Transverse colon (tissue), 4 donors: ENCODE measurements at regions not wholly inside any gene's neighbourhood (a gene's known extent, or its start where the extent isn't known, plus 50 kb on each side); places are given as distances from the start of the nearest gene placed in this dataset.

Source experiments
- DNase-seq: peaks from one replicate; pipeline ENCODE4 v3.0.0-alpha.2; 2019
- H3K27ac ChIP-seq, 4 donors: fragments of 200-600 bp; sonication (generic); 2 replicates each; pipeline ENCODE4 v1.5.1; 2016 to 2018; ENCODE audit warnings: inconsistent platforms in 4 of 4
- H3K27me3 ChIP-seq: fragments of 200-600 bp; sonication (generic); 2 replicates; pipeline ENCODE4 v1.5.1; 2017; ENCODE audit warnings: inconsistent platforms
- H3K36me3 ChIP-seq, 4 donors: fragments of 200-600 bp; sonication (generic); 2 replicates each; pipeline ENCODE4 v1.5.1; 2017 to 2019; ENCODE audit warnings: inconsistent platforms in 4 of 4
- H3K4me1 ChIP-seq, 4 donors: fragments of 200-600 bp; sonication (generic); 2 replicates each; pipeline ENCODE4 v1.5.1; 2017 to 2020; ENCODE audit warnings: inconsistent platforms in 4 of 4
- H3K4me3 ChIP-seq, 4 donors: fragments of 200-600 bp; sonication (generic); 1 replicate in 1 of 4; 2 replicates in 3 of 4; pipeline versions ENCODE4 v1.5.1 to v1.6.1; 2017 to 2019; ENCODE audit warnings: inconsistent platforms in 4 of 4
- H3K9me3 ChIP-seq, 2 donors: fragments of 200-600 bp; sonication (generic); 2 replicates each; pipeline ENCODE4 v1.5.1; 2017 to 2019; ENCODE audit warnings: inconsistent platforms in 2 of 2
- EP300 ChIP-seq: sonication (generic); formaldehyde crosslinking; IDR thresholded peaks from one replicate; pipeline ENCODE4 v1.6.1; 2017; ENCODE audit warnings: antibody characterized with exemption, low read depth
- POLR2A ChIP-seq: fragments of 450-650 bp; IDR thresholded peaks from one replicate; pipeline ENCODE4 v1.6.1; 2016; ENCODE audit warnings: antibody characterized with exemption, mild to moderate bottlenecking, moderate library complexity
- POLR2AphosphoS5 ChIP-seq, 3 donors: sonication (generic); formaldehyde crosslinking; IDR thresholded peaks; one replicate each; pipeline ENCODE4 v1.6.1; 2016; ENCODE audit warnings: antibody characterized with exemption in 3 of 3
- WGBS, 2 donors: methylation state at CpG; one replicate each; pipeline ENCODE4 v1.1.5; 2018; ENCODE audit warnings: low coverage in 1 of 2; 5-methylcytosine and 5-hydroxymethylcytosine counted together
- in situ Hi-C, 4 donors: fragments of 200-750 bp; cut with MboI; loops; one replicate each; pipeline versions ENCODE4 v1.15.0 to v1.15.1; 2017; ENCODE audit warnings: low sequenced_read_pairs in 3 of 4, low pct_ligation_motif_present in 1 of 4, low pct_unique_long_range_greater_than_20kb in 1 of 4
- intact Hi-C: fragments of 100-400 bp; cut with DNase I; formaldehyde crosslinking; loops from one replicate; pipeline ENCODE4 v1.15.1; 2023; ENCODE audit warnings: low total_unique reads
- TF ChIP-seq, protein P1 (sequence below), 5 experiments: fragments of 200-600 bp in 3 of 5; fragments of 450-650 bp in 2 of 5; sonication (generic) in 3 of 5; IDR thresholded peaks; 1 replicate in 2 of 5; 2 replicates in 3 of 5; pipeline ENCODE4 v1.5.1; 2016 to 2017; ENCODE audit warnings: antibody characterized with exemption in 5 of 5, inconsistent platforms in 3 of 5, mild to moderate bottlenecking in 2 of 5, moderate library complexity in 1 of 5

DNA sequence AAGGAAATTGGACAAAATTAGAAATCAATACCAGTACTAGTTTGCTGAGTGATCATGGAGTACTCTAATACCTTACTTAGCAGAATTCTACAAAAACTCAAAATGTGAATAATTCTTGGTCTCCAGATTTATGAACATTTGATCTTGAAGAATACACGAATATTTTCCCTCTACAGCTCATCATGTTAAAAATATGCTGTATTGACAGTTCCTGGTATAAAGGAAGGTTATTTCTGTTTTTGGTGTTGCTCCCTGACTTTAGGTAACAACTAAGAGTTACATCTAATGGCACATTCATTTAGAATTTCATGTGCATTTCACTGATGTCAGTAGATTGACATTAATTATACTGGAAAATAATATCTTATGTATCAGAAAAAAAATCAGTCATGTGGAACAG lies 479.2 kb upstream of the PKDCC start:
- Histone ChIP-seq H3K36me3 (no peaks in the 10 kb centered on the region), H3K4me3 (no peak overlapping the region), H3K27me3 (no peaks in the 10 kb centered on the region), H3K27ac (no peak overlapping the region), H3K9me3 (no peaks in the 10 kb centered on the region), H3K4me1 (no peaks in the 10 kb centered on the region)
- TF ChIP-seq EP300 (no peak), POLR2A (no peak), POLR2AphosphoS5 (IDR thresholded peaks at IDR 0.05) (no peak)
- TF ChIP-seq, protein P1, sequence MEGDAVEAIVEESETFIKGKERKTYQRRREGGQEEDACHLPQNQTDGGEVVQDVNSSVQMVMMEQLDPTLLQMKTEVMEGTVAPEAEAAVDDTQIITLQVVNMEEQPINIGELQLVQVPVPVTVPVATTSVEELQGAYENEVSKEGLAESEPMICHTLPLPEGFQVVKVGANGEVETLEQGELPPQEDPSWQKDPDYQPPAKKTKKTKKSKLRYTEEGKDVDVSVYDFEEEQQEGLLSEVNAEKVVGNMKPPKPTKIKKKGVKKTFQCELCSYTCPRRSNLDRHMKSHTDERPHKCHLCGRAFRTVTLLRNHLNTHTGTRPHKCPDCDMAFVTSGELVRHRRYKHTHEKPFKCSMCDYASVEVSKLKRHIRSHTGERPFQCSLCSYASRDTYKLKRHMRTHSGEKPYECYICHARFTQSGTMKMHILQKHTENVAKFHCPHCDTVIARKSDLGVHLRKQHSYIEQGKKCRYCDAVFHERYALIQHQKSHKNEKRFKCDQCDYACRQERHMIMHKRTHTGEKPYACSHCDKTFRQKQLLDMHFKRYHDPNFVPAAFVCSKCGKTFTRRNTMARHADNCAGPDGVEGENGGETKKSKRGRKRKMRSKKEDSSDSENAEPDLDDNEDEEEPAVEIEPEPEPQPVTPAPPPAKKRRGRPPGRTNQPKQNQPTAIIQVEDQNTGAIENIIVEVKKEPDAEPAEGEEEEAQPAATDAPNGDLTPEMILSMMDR (IDR thresholded peaks at IDR 0.05): no peak
- 69 to 89% methylated on average over 1 of the region's 1 CpG for WGBS, 2 donors
- intact Hi-C loops: no loop called here
- in situ Hi-C loops: no loop called here
- DNase-seq: no peak

DNA sequence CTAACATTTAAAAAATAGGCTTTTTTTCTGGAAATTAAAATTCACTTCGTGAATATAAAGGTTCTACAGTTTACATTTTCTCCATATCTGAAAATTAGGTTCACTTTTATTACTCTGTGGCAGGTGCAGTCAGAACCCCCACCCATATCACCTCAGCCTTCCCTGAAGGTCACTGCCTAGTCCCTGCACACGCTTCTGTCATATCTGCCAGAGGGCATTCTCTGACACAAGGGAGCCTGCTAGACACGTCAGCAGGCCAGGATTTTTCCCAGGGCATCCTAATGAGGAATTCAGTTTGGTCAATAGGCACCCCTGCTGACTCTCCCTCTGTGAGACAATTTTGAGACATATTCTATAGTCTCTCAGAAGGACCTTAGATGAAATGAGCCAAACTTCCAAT lies 475.7 kb upstream of the PKDCC start:
- H3K27ac ChIP-seq: no peak overlapping the region
- DNase-seq: no peak
- no peaks in the 10 kb centered on the region for H3K36me3 ChIP-seq
- intact Hi-C loops (no loop called here), in situ Hi-C loops (no loop called here)
- H3K4me3 ChIP-seq: no peak overlapping the region
- no peaks in the 10 kb centered on the region for H3K27me3 ChIP-seq
- no peak for TF ChIP-seq EP300
- no peak for TF ChIP-seq POLR2AphosphoS5 (IDR thresholded peaks at IDR 0.05)
- TF ChIP-seq POLR2A: no peak
- TF ChIP-seq, protein P1 (IDR thresholded peaks at IDR 0.05): no peak
- no peaks in the 10 kb centered on the region for H3K9me3 ChIP-seq
- no peaks in the 10 kb centered on the region for H3K4me1 ChIP-seq
- WGBS, 2 donors: 56 to 61% methylated on average over 2 to 3 of the region's 3 CpGs

DNA sequence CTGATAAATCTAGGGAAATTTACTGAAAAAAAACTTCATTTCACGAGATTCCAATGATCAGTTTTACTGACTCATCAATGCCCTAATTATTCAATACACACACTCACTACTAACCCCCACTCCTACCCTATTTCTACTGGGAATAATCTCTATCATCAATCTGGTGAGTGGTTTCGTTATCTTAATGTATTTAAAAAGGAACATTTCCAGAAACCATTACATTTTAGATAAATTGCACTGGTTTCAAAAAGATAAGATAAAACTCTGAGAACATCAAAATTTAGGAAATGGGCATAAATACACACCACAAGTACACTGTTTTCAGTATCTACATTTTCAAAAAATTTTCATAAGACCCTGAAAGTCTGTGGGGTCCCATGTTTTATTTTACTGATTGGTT lies 471.4 kb upstream of the PKDCC start:
- Histone ChIP-seq H3K36me3 (no peaks in the 10 kb centered on the region), H3K27ac (no peak overlapping the region), H3K4me1 (no peaks in the 10 kb centered on the region), H3K9me3 (no peaks in the 10 kb centered on the region), H3K27me3 (no peaks in the 10 kb centered on the region), H3K4me3 (no peak overlapping the region)
- 44 to 60% methylated on average over 2 of the region's 2 CpGs for WGBS, 2 donors
- DNase-seq: no peak
- in situ Hi-C loops: no loop called here
- TF ChIP-seq, protein P1 (IDR thresholded peaks at IDR 0.05): no peak
- TF ChIP-seq EP300: no peak
- TF ChIP-seq POLR2AphosphoS5 (IDR thresholded peaks at IDR 0.05): no peak
- TF ChIP-seq POLR2A: no peak
- intact Hi-C loops: no loop called here

DNA sequence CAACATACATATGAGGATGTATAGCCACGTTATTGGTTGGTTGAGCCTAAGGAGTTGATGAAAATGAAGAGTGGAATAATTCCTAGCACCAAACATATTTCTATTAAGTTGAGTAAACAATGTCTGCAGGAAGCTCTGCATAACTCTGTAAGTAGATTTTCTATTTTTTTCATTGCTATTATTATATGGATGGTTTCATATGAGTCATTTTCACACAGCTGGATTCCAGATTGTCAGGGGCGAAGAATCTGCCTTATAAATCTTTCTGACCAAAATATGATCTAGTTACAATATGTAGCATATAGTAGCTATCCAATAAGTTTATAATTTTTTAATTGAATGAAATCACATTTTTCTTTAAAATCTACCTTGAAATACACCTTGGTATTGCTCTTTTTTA lies 468.0 kb upstream of the PKDCC start:
- in situ Hi-C loops: no loop called here
- intact Hi-C loops: no loop called here
- no peak for DNase-seq

More for the DNA sequence above, 468.0 kb upstream of the PKDCC start:
- Histone ChIP-seq H3K36me3 (no peaks in the 10 kb centered on the region), H3K27ac (no peak overlapping the region), H3K4me1 (no peaks in the 10 kb centered on the region), H3K4me3 (no peak overlapping the region), H3K9me3 (peaks cover 4 to 7% of the 10 kb centered on the region in 2 donors), H3K27me3 (no peaks in the 10 kb centered on the region)
- WGBS, 2 donors: 62 to 80% methylated on average over 2 of the region's 2 CpGs
- TF ChIP-seq, protein P1 (IDR thresholded peaks at IDR 0.05): no peak
- TF ChIP-seq POLR2A: no peak
- no peak for TF ChIP-seq EP300
- TF ChIP-seq POLR2AphosphoS5 (IDR thresholded peaks at IDR 0.05): no peak
